Fibroblast of peridontal ligament (primary cell): ENCODE measurements at regions not wholly inside any gene's neighbourhood (a gene's known extent, or its start where the extent isn't known, plus 50 kb on each side); places are given as distances from the start of the nearest gene placed in this dataset.

Source experiments
- DNase-seq: peaks from one replicate; pipeline ENCODE4 v3.0.0-alpha.2; 2010; ENCODE audit errors: extremely low read depth

GRCh38 chr4:14545163-14545562, 457.1 kb upstream of the CPEB2 start:
- no peak for DNase-seq

DNA sequence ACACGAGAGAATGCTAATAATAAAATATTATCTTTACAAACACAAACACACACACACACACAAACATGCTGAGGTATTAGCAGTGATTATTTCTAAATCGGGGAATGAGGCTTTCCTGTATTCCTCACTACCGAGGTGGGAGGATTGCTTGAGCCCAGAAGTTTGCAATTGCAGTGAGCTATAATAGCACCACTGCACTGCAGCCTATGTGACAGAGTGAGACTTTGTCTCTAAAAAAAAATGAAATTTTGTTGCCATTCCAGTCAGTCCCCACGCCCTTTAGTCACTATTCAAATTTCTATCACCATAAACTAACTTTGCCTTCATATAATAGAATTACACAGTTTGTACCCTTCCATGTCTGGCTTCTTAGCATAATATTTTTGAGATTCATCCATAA, 456.5 kb upstream of the CPEB2 start:
- no peak for DNase-seq

DNA sequence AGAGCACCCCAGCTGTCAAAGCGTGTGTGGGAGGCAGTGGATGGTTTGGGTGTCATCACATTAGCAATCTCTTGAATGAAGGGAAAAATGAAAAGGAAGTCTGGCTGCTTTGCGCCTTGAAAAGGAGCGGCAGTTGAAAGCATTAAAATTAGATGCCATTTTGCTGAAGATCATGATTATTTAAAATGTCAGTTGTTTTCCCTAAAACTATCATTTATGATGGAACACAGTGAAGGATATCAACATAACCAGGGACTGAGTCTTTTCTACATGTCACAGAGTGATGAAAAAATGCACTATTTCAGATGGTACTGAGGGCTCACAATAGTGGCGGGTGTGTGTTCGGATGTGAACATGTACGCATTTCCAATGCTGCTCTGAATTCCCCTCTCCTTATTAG, 450.2 kb upstream of the CPEB2 start:
- no peak for DNase-seq

GRCh38 chr4:14559646-14560045, 442.6 kb upstream of the CPEB2 start:
- DNase-seq: no peak

- no peak for DNase-seq
Measured at GRCh38 chr4:14560577-14560976, 441.7 kb upstream of the CPEB2 start.

DNA sequence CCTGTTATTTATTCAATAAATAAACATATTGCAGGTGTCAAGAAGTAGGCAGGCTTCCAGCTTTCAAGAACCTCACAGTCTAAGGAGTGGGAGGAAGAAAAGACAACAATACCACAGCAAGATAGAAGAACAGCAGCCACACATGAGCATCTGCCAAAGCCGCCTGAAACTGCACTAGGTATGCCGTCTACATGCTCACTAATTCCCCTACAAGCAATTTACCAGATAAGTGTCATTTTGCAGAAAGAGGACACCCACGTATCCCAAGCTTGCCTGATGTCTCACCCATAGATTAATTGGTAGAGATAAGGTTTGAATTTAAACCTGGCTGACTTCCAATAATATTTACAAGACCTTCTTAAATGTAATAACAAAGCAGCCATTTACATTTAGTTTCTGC, 439.4 kb upstream of the CPEB2 start:
- no peak for DNase-seq

DNA sequence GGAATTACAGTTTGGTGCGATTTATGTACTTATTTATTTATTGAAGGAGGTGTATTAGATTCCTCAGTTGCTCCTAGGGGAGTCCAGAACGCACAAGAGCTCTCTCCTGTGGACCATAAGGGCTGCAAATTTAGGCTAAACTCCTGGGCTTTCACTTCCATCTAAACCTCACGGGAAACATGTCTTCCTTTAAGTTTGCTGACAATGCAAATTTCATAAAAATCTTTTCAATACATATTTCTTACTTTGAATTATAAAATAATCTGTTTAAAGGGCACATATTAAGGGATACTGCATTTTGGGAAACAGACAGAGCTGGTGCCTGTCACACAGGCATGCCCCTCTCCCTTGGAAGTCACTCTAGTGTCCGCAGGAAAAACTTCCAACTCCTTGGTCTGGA, 438.0 kb upstream of the CPEB2 start:
- no peak for DNase-seq

- peak; percentile 71 for DNase-seq
Measured at GRCh38 chr4:14566518-14566917, 435.8 kb upstream of the CPEB2 start.

DNA sequence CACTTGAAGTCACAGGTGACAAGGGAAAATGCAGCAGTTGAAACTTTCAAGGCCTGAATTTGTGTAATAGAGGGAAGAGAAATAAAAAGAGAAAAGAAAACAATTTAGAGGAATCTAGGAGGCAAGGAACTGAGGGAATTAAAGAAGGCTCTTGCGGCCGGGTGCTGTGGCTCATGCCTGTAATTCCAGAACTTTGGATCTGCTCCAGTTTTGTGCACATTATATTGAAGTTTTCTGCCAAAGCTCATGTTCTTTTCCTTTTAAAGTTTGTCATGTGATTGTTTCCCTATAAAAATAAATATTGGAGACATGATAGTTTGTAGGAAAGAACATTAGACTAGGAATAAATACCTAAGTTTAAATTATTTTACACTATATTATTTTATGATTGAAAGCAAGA, 433.9 kb upstream of the CPEB2 start:
- peak; percentile 84 for DNase-seq

- DNase-seq: no peak
Measured at GRCh38 chr4:14575289-14575688, 427.0 kb upstream of the CPEB2 start.

GRCh38 chr4:14575919-14576318, 426.4 kb upstream of the CPEB2 start:
- DNase-seq: no peak

DNA sequence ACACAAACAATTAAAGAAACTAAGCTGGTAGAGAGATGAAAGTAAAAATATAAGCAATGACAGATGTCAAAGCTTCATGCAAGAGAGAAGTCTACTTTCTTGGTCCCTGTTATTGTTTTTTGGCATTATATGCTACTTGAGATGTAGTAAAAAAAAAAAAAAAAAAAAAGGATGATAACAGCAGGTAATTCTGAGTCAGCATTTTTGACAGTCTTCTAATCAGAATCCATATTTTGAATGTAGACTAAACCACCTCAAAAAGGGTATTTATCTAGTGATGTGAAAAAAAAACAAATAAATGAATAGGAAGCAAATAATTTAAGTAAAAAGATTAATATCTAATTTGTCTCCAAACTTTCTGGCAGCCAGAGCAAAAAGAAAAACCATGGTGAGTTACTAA, 422.2 kb upstream of the CPEB2 start:
- no peak for DNase-seq

GRCh38 chr4:14581741-14582140, 420.5 kb upstream of the CPEB2 start:
- DNase-seq: no peak

- no peak for DNase-seq
Measured at GRCh38 chr4:14582677-14583076, 419.6 kb upstream of the CPEB2 start.

DNA sequence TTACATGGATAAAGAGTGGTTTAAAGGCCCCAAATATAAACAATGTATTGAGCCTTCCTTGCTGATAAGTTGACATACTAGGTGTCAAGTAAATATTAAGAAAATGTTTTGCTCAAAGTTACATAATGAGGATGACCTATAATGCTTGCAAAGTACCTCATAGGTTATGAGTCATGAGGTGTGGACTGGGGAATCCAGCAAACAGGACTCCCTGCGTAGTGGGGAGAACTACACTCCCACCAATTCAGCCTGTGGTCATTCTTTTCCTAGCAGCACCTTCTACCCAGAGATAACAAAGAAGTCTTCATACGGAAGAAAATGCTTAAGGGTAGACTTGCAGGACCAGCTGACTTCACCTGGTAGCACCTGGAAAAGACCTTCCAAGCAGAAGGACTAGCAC, 418.9 kb upstream of the CPEB2 start:
- no peak for DNase-seq

- DNase-seq: no peak
Measured at GRCh38 chr4:14583752-14584151, 418.5 kb upstream of the CPEB2 start.

DNA sequence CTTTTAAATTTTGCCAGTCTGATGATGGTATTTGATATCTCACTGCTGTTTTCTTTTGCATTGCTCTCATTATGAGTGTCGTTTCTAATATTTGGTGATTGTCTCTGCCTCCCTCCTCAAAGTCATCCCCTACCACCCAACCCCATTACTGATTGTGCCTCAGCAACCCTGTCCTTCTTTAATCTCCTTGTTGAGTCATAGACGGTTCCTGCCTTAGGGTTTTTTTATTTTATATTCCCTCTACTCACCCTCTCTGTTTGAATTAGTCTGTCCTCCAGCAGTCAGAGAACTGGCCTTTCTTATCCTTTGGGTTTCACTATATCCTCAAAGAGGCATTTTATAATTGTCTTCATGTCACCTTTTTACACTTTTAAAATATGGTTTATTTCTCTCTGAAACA, 409.3 kb upstream of the CPEB2 start:
- no peak for DNase-seq

GRCh38 chr4:14596028-14596427, 406.3 kb upstream of the CPEB2 start:
- DNase-seq: no peak

DNA sequence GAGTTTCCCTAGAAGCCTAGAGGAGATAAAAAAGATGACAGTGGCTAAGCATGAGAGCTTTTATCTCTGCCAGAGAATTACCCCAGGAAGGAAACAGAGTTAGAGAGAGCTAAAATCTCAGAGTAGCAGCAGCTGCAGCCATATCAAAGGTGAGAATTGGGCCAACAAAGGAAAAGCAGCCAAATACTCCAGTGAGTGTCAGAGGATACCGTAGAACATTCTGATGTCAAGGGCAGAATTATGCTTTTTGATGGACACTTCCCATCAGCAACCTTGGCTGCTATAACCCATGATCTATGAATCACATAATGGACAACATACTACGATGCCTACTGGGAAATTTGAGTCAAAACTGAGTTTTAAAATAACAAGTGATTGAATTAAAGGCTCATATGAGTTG, 405.8 kb upstream of the CPEB2 start:
- no peak for DNase-seq

DNA sequence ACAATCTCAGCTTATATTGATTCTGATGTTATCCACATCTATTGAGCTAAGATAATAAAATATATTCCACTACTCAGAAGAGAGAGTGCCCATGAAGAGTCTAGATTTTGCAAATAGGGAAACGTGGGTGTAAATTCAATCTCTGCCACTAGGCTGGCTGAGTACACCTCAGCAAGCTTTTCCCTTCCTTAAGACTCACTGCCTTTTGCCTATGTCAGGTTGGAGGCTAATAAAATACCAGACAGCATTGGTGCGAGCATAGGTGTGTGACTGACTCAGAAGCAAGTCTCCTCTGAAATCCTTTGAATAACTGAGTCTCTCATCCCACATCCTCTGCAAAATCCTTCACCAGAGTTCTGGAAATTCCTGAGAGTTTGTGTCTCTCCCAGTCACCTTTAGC, 405.4 kb upstream of the CPEB2 start:
- DNase-seq: no peak

DNA sequence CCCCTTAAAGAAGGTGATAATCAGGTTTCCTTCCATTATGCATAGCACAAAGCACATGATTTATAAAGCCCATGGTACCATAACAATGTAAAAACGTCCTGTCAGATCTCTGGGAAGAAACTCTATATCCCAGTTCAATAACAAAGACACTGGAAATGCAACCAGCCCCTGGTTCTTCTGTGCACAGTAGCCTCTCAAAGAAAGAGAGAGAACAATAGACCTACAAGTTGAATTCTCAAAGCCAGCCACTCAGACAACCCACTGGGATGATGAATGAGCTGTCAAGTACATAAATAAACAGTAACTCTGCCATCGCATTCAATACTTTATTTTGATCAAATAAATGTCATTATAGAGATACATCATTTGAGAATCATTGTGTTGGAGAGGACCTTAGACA, 400.1 kb upstream of the CPEB2 start:
- no peak for DNase-seq

DNA sequence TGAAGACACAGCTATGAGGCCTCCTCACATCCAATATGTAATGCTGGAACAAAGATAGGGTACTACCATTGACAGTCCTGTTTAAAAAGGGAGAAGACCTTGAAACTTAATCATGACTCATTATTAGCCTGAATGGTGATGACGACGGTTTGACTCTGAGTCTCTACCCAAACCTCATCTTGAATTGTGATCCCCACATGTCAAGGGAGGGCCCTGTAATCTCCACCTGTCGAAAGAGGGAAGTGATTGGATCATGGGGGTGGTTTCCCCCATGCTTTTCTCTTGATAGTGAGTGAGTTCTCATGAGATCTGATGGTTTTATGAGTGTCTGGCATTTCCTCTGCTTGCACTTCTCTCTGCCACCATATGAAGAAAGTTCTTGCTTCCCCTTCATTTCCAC, 395.3 kb upstream of the CPEB2 start:
- no peak for DNase-seq

DNA sequence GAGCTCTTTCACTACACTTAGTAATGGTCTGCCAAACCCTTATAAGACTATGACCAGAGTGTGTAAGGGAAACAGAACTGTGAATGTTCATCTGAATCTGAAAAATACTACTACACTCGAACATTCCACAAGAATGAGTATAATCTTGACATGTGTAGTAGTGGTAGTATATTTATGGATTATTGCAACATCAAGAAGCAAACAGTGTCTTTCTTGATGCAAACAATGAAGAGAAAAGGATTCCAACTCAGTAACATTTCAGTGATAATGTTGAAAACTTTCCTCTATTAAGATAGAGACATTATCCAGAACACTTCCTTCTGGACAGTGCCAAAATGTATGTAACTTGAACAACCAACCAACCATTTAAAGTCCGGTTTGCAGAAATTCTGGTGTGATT, 394.7 kb upstream of the CPEB2 start:
- peak; percentile 72 for DNase-seq

GRCh38 chr4:14608630-14609029, 393.7 kb upstream of the CPEB2 start:
- no peak for DNase-seq

DNA sequence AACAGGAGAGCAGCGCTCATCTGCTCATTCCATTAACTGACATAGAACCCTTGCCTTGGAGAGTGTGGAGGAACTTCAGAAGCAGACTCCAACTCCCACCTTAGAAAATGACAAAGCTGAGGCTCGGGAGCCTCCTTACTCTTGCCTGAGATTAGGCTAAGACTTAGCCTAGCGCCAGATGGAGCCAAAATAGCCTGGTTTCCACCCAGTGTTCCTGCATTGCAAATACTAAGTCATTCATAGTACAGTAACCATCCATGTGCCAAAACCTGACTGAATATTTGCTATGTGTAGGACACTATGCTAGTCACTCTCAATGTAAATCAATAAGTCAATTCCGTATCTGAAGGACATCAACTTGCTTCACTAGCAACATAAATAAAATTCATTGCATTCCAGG, 387.4 kb upstream of the CPEB2 start:
- no peak for DNase-seq
